ENCODE measurements at regions not wholly inside any gene's neighbourhood (a gene's known extent, or its start where the extent isn't known, plus 50 kb on each side); places are given as distances from the start of the nearest gene placed in this dataset.

DNA sequence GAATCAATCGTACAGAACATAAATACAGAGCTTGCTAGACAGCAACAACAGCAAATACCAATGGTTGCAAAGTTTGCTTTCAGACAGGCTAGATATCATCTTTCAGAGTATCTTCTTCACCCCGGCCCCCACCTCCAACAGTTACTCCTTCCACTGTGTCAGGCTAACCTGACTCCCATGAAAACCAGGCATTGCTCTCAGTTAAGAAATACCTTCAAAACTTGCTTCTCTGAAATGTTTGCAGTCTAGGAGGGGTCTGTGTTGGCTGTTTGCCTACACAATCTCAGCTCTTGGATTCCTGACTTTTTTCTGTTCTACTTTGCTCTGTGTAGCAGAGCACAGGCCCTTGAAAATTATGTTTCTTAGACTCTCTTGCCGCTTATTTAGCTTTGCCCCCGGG lies 599.5 kb upstream of the SYT4 start:
- DNase-seq (no peak), ATAC-seq (no peak)
- H3K27me3 Mint-ChIP-seq = no peaks in the 10 kb centered on the region
- POLR2A ChIA-PET = no interaction called here
- H3K36me3 Mint-ChIP-seq = no peaks in the 10 kb centered on the region
- peaks cover 0 to 27% (median 2%) of the 10 kb centered on the region in 9 donors for H3K9me3 Mint-ChIP-seq
- H3K4me1 Mint-ChIP-seq = no peaks in the 10 kb centered on the region
- H3K27ac Mint-ChIP-seq = no peak overlapping the region
- H3K4me3 Mint-ChIP-seq = no peak overlapping the region

- Mint-ChIP-seq H3K4me1 (no peaks in the 10 kb centered on the region), H3K27me3 (no peaks in the 10 kb centered on the region), H3K36me3 (no peaks in the 10 kb centered on the region), H3K4me3 (no peak overlapping the region), H3K27ac (no peak overlapping the region), H3K9me3 (peaks cover 0 to 27% (median 3%) of the 10 kb centered on the region in 9 donors)
- POLR2A ChIA-PET = no interaction called here
- ATAC-seq (no peak), DNase-seq (no peak)
These were observed 600.5 kb upstream of the SYT4 start for GRCh38 chr18:43877616-43878321.

DNA sequence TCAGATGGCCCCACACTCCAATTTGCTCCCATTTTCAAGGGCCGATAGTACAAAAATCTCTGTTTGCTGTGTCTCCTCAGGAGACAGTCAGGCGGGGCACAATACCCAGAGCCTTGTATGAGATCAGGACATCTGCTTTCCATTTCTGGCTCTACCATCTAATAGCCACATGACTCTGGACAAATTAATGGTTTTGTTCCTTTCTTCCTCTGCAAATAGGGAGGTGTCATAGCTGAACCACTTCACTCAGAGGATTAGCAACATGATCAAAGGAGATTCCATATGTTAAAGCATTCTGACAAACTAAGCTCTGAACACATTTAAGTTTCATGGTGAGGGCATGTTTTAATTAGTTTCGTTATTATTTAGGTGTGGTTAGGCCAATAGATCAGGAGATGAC lies 602.1 kb upstream of the SYT4 start:
- no peaks in the 10 kb centered on the region for H3K36me3 Mint-ChIP-seq
- no peaks in the 10 kb centered on the region for H3K4me1 Mint-ChIP-seq
- DNase-seq (no peak), ATAC-seq (no peak)
- no peak overlapping the region for H3K27ac Mint-ChIP-seq
- peaks cover 0 to 27% (median 3%) of the 10 kb centered on the region in 9 donors for H3K9me3 Mint-ChIP-seq
- H3K4me3 Mint-ChIP-seq = no peak overlapping the region
- POLR2A ChIA-PET = no interaction called here
- H3K27me3 Mint-ChIP-seq = no peaks in the 10 kb centered on the region

DNA sequence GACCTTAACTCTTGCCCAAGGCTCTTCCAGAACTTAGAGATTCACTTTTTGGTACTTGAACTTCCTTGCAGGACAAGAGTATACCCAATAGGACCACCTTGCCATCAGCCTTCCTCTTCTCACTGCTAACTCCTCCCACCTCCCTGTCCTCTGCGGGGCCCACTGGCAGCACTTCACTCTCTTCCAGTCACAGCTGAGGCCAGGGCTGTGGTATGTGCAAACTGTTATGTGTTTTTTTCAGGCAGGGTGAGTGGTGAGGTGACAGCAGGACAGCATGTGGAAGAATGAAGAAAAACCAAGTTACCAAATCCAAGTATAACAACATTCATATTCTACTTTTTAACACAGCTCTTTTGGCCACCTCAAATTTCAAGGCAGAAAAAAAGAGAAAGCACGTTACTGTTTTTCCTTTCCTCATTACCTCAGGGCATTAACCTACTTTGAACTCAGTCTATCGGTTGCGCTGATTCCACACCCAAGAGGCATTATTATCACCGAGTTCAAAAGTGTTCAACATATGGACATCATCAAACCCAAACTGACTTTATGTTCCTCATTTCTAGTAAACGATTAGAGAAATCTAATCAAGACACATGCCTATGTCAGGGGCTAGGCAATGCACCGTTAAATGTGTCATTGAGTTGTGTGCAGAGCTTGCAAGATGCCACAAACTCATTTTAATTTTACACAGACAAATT lies 605.2 kb upstream of the SYT4 start:
- H3K27ac Mint-ChIP-seq = no peak overlapping the region
- POLR2A ChIA-PET = no interaction called here
- no peaks in the 10 kb centered on the region for H3K27me3 Mint-ChIP-seq
- no peak overlapping the region for H3K4me3 Mint-ChIP-seq
- DNase-seq = no peak
- no peaks in the 10 kb centered on the region for H3K36me3 Mint-ChIP-seq
- peaks cover 0 to 21% (median 4%) of the 10 kb centered on the region in 9 donors for H3K9me3 Mint-ChIP-seq
- H3K4me1 Mint-ChIP-seq = no peaks in the 10 kb centered on the region
- ATAC-seq = no peak

- Mint-ChIP-seq H3K4me1 (no peaks in the 10 kb centered on the region), H3K36me3 (no peaks in the 10 kb centered on the region), H3K9me3 (peaks cover 0 to 19% (median 6%) of the 10 kb centered on the region in 9 donors), H3K27me3 (no peaks in the 10 kb centered on the region), H3K27ac (no peak overlapping the region), H3K4me3 (no peak overlapping the region)
- POLR2A ChIA-PET = no interaction called here
- DNase-seq (no peak), ATAC-seq (no peak)
These were observed 606.6 kb upstream of the SYT4 start for GRCh38 chr18:43883886-43884285.

- ATAC-seq = no peak
- H3K27ac Mint-ChIP-seq = no peak overlapping the region
- POLR2A ChIA-PET = no interaction called here
These were observed 609.1 kb upstream of the SYT4 start for GRCh38 chr18:43886341-43886740.

DNA sequence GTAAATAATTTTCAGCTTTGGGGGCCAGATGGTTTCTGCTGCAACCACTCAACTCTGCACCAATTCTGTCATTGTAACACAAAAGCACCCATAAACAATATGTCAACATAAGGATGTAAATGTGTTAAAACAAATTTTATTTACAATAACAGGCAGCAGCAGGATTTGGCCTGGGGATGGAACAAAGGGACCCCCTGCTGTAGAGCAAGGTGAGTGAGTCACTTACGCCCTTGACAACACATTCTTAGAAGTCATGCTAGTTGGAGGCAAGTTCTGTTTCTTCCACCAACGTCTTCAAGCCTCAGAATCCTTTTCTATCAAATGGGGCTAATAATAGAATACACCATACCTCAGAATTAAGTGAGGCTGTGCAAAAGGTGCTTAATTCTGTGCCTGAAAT lies 610.2 kb upstream of the SYT4 start:
- ATAC-seq = no peak
- Mint-ChIP-seq H3K36me3 (no peaks in the 10 kb centered on the region), H3K4me1 (no peaks in the 10 kb centered on the region), H3K27ac (no peak overlapping the region), H3K4me3 (no peak overlapping the region), H3K27me3 (no peaks in the 10 kb centered on the region), H3K9me3 (peaks cover 0 to 18% (median 8%) of the 10 kb centered on the region in 9 donors)
- DNase-seq = no peak
- POLR2A ChIA-PET = no interaction called here

More at GRCh38 chr18:43886341-43886740, 609.1 kb upstream of the SYT4 start:
- Mint-ChIP-seq H3K36me3 (no peaks in the 10 kb centered on the region), H3K9me3 (peaks cover 0 to 18% (median 8%) of the 10 kb centered on the region in 9 donors), H3K27me3 (no peaks in the 10 kb centered on the region), H3K4me1 (no peaks in the 10 kb centered on the region), H3K4me3 (no peak overlapping the region)
- no peak for DNase-seq

- no peaks in the 10 kb centered on the region for H3K4me1 Mint-ChIP-seq
- POLR2A ChIA-PET = no interaction called here
- no peak overlapping the region for H3K27ac Mint-ChIP-seq
- no peak for DNase-seq
- H3K4me3 Mint-ChIP-seq = no peak overlapping the region
- H3K36me3 Mint-ChIP-seq = no peaks in the 10 kb centered on the region
- H3K27me3 Mint-ChIP-seq = no peaks in the 10 kb centered on the region
- ATAC-seq = no peak
- peaks cover 0 to 18% (median 8%) of the 10 kb centered on the region in 9 donors for H3K9me3 Mint-ChIP-seq
These were observed 611.3 kb upstream of the SYT4 start for GRCh38 chr18:43888598-43888997.

DNA sequence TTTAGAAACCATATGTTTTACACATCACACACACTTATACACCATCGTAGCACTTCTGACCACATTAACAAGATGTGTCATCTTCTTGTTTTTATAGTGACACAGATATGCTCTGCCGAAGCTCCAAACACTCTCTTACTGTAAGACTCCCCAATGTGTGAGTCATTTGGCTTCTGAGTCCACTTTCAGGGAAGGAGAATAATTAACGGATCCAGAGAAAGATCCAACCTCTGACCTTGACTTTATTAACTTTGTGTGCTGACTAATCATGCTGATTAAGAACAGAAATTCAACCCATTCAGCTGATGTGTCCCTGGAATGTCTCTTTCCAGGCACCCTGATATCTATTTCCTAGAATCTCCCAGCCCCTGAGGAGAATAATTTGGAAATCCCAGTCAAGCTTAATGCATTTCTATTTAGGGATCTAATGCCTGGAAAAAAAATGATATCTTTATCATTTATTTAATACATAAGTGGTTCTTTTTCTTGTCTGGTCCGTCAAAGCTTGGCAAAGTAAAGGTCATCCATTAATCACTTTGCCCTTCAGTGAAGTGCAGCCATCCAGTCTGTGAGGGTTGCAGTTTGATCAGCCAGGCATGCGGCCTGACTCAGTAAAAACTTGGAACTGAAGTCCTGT lies 615.8 kb upstream of the SYT4 start:
- no peaks in the 10 kb centered on the region for H3K4me1 Mint-ChIP-seq
- no peak overlapping the region for H3K4me3 Mint-ChIP-seq
- H3K27me3 Mint-ChIP-seq = no peaks in the 10 kb centered on the region
- H3K36me3 Mint-ChIP-seq = no peaks in the 10 kb centered on the region
- POLR2A ChIA-PET = no interaction called here
- ATAC-seq (no peak), DNase-seq (no peak)
- peaks cover 0 to 27% (median 5%) of the 10 kb centered on the region in 9 donors for H3K9me3 Mint-ChIP-seq
- no peak overlapping the region for H3K27ac Mint-ChIP-seq

DNA sequence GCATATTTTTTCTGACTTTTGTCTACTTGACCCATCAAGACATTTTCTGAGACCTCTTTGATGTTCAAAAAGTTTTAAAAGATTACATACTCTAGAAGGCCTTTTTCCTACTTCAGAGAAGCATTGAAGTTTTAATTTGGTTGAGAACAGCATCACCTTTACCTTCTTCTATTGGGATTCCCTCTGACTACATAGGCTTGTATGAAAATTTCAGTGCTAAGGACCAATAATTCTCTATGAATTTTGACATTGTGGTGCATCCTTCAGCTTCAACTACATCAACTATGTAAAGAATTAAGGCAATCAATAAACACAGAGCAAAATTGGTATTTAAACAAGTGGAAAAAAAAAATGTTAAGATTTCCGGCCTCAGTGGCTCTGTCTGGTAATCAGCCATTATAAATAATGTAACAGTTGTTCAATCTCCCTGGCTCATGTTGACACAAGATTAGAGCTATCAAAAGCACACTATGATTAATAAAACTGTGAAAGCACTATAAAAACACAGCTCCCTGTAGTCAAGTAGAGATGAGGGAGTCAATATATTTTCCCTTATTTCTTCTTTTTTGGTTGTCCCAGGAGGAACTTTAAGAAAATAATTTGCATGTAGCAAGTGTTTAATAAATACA lies 627.0 kb upstream of the SYT4 start:
- Mint-ChIP-seq H3K36me3 (no peaks in the 10 kb centered on the region), H3K27me3 (no peaks in the 10 kb centered on the region), H3K9me3 (peaks cover 0 to 11% (median 0%) of the 10 kb centered on the region in 9 donors), H3K4me1 (no peaks in the 10 kb centered on the region), H3K4me3 (no peak overlapping the region), H3K27ac (no peak overlapping the region)
- ATAC-seq (no peak), DNase-seq (no peak)
- POLR2A ChIA-PET = no interaction called here

GRCh38 chr18:43914018-43914417 lies 636.7 kb upstream of the SYT4 start:
- H3K4me1 Mint-ChIP-seq = no peaks in the 10 kb centered on the region
- no peak for ATAC-seq
- peaks cover 0 to 4% (median 0%) of the 10 kb centered on the region in 3 donors for H3K36me3 Mint-ChIP-seq

GRCh38 chr18:43916984-43917383 lies 639.7 kb upstream of the SYT4 start:
- H3K27ac Mint-ChIP-seq = no peak overlapping the region

More at GRCh38 chr18:43914018-43914417, 636.7 kb upstream of the SYT4 start:
- Mint-ChIP-seq H3K27me3 (no peaks in the 10 kb centered on the region), H3K27ac (no peak overlapping the region), H3K9me3 (peaks cover 0 to 19% (median 4%) of the 10 kb centered on the region in 9 donors), H3K4me3 (no peak overlapping the region)
- POLR2A ChIA-PET = no interaction called here
- no peak for DNase-seq

GRCh38 chr18:43917520-43917919 lies 640.2 kb upstream of the SYT4 start:
- no peaks in the 10 kb centered on the region for H3K27me3 Mint-ChIP-seq
- ATAC-seq (no peak), DNase-seq (no peak)
- H3K4me1 Mint-ChIP-seq = no peaks in the 10 kb centered on the region
- POLR2A ChIA-PET = no interaction called here
- H3K4me3 Mint-ChIP-seq = no peak overlapping the region
- H3K36me3 Mint-ChIP-seq = no peaks in the 10 kb centered on the region
- H3K27ac Mint-ChIP-seq = no peak overlapping the region
- peaks cover 0 to 6% (median 0%) of the 10 kb centered on the region in 9 donors for H3K9me3 Mint-ChIP-seq

More at GRCh38 chr18:43916984-43917383, 639.7 kb upstream of the SYT4 start:
- no peak for ATAC-seq
- H3K27me3 Mint-ChIP-seq = no peaks in the 10 kb centered on the region
- no peaks in the 10 kb centered on the region for H3K4me1 Mint-ChIP-seq
- H3K9me3 Mint-ChIP-seq = peaks cover 0 to 6% (median 3%) of the 10 kb centered on the region in 9 donors
- no peak overlapping the region for H3K4me3 Mint-ChIP-seq
- no peaks in the 10 kb centered on the region for H3K36me3 Mint-ChIP-seq
- POLR2A ChIA-PET = no interaction called here
- no peak for DNase-seq
